ENCODE measurements at regions not wholly inside any gene's neighbourhood (a gene's known extent, or its start where the extent isn't known, plus 50 kb on each side); places are given as distances from the start of the nearest gene placed in this dataset.
A peak's percentile ranks its signal among the peaks of the same experiment; 100 is the strongest.

- peaks cover 0 to 13% (median 2%) of the 10 kb centered on the region in 4 experiments for H3K4me1 ChIP-seq (ENCODE audit: control extremely low read depth in 1 of 4, control insufficient read depth in 4 of 4, insufficient read depth in 4 of 4, low read length in 3 of 4)
- H3K4me3 ChIP-seq (ENCODE audit: control insufficient read depth in 1 of 7, extremely low read depth in 1 of 7, insufficient read depth in 4 of 7, low read depth in 2 of 7, low read length in 6 of 7) = no peak overlapping the region
- DNase-seq = peak; percentile 36 to 79 (median 72)
- no peaks in the 10 kb centered on the region for H3K36me3 ChIP-seq (ENCODE audit: control insufficient read depth in 4 of 4, insufficient read depth in 4 of 4, low read length in 3 of 4)
- no peaks in the 10 kb centered on the region for H3K9me3 ChIP-seq (ENCODE audit: control extremely low read depth in 1 of 5, control insufficient read depth in 4 of 5, insufficient read depth in 2 of 5, low read depth in 1 of 5, low read length in 4 of 5)
- POLR2A ChIA-PET = interaction anchor here (0.5 to 0.6 kb wide), 2 partner anchors 118 to 346 kb away, joined by 3 read pairs; no protein-coding TSS in a partner anchor
- no peaks in the 10 kb centered on the region for H3K27me3 ChIP-seq (replicated peaks in 2 of 5; ENCODE audit: control insufficient read depth in 4 of 5, insufficient read depth in 5 of 5, low read length in 4 of 5)
- H3K27ac ChIP-seq (ENCODE audit: insufficient read depth in 1 of 2, low read depth in 1 of 2, low read length in 2 of 2, poor library complexity in 1 of 2, severe bottlenecking in 2 of 2) = no peak overlapping the region
- WGBS (ENCODE audit: insufficient coverage) = 0% methylated on average over 3 of the region's 4 CpGs
- CTCF ChIA-PET = interaction anchor here (1.1 to 1.4 kb wide), 3 partner anchors 8 to 18 kb away, joined by 3 read pairs; no protein-coding TSS in a partner anchor
Measured at GRCh38 chr20:4568361-4568959, 117.8 kb upstream of the PRNP start.

DNA sequence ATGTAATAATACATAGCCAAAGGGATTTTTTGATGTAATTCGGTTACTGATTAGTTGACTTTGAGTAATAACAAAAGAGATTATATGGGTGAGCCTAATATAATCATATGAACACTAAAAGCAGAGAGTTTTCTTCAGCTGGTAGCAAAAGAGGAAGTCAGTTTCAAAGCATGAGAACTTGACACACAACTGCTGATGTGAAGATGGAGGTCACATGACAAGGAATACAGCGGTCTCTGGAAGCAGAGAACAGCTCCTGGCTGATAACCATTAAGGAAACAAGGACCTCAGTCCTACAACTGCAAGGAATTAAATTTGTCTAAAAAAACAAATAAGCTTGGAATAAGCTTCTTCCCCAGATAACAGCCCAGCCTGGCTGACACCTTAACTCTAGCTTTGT is 119.1 kb upstream of the PRNP start:
- no peak overlapping the region for H3K27ac ChIP-seq (ENCODE audit: insufficient read depth in 1 of 2, low read depth in 1 of 2, low read length in 2 of 2, poor library complexity in 1 of 2, severe bottlenecking in 2 of 2)
- H3K4me1 ChIP-seq (ENCODE audit: control extremely low read depth in 1 of 4, control insufficient read depth in 4 of 4, insufficient read depth in 4 of 4, low read length in 3 of 4) = peaks cover 0 to 11% (median 2%) of the 10 kb centered on the region in 4 experiments
- peak; percentile 18 to 61 (median 59) for DNase-seq
- ChIA-PET POLR2A (no interaction called here), CTCF (no interaction called here)
- H3K27me3 ChIP-seq (replicated peaks in 2 of 5; ENCODE audit: control insufficient read depth in 4 of 5, insufficient read depth in 5 of 5, low read length in 4 of 5) = no peaks in the 10 kb centered on the region
- no peaks in the 10 kb centered on the region for H3K9me3 ChIP-seq (ENCODE audit: control extremely low read depth in 1 of 5, control insufficient read depth in 4 of 5, insufficient read depth in 2 of 5, low read depth in 1 of 5, low read length in 4 of 5)
- no peak overlapping the region for H3K4me3 ChIP-seq (ENCODE audit: control insufficient read depth in 1 of 7, extremely low read depth in 1 of 7, insufficient read depth in 4 of 7, low read depth in 2 of 7, low read length in 6 of 7)
- WGBS (ENCODE audit: insufficient coverage) = 0% methylated on average over 1 of the region's 2 CpGs
- H3K36me3 ChIP-seq (ENCODE audit: control insufficient read depth in 4 of 4, insufficient read depth in 4 of 4, low read length in 3 of 4) = no peaks in the 10 kb centered on the region

DNA sequence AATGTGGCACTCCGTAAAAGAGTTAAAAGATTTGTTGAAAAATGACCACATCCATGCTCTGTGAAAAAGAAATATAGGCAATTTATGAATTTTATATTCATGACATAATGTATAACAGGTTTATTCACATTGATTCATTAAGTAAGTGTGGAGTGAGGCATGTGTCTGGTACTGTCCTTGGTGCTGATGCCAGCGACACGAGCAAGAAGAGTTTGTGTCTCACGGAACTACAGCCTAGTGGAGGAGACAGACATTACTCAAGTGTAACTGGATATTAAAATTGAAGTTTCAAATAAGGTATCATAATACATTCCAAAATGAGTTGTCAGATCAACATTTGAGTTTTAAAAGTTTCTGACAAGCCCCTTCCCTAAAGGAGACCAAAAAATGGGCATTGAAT is 122.7 kb upstream of the PRNP start:
- ChIA-PET POLR2A (no interaction called here), CTCF (no interaction called here)
- Histone ChIP-seq H3K4me1 (ENCODE audit: control extremely low read depth in 1 of 4, control insufficient read depth in 4 of 4, insufficient read depth in 4 of 4, low read length in 3 of 4) (peaks cover 0 to 11% (median 2%) of the 10 kb centered on the region in 4 experiments), H3K27me3 (replicated peaks in 2 of 5; ENCODE audit: control insufficient read depth in 4 of 5, insufficient read depth in 5 of 5, low read length in 4 of 5) (peaks cover 0 to 4% (median 0%) of the 10 kb centered on the region in 5 experiments), H3K4me3 (ENCODE audit: control insufficient read depth in 1 of 7, extremely low read depth in 1 of 7, insufficient read depth in 4 of 7, low read depth in 2 of 7, low read length in 6 of 7) (no peak overlapping the region), H3K9me3 (ENCODE audit: control extremely low read depth in 1 of 5, control insufficient read depth in 4 of 5, insufficient read depth in 2 of 5, low read depth in 1 of 5, low read length in 4 of 5) (peaks cover 0 to 2% (median 0%) of the 10 kb centered on the region in 5 experiments), H3K36me3 (ENCODE audit: control insufficient read depth in 4 of 4, insufficient read depth in 4 of 4, low read length in 3 of 4) (no peaks in the 10 kb centered on the region), H3K27ac (ENCODE audit: insufficient read depth in 1 of 2, low read depth in 1 of 2, low read length in 2 of 2, poor library complexity in 1 of 2, severe bottlenecking in 2 of 2) (no peak overlapping the region)
- DNase-seq = peak; percentile 64 to 90 (median 79)
- WGBS (ENCODE audit: insufficient coverage) = 34% methylated on average over 3 of the region's 4 CpGs

GRCh38 chr20:4563031-4563430 is 123.2 kb upstream of the PRNP start:
- CTCF ChIA-PET = interaction anchor here (0.8 kb wide), 1 partner anchor 39 kb away, joined by 3 read pairs; no protein-coding TSS in a partner anchor
- DNase-seq = no peak
- POLR2A ChIA-PET = no interaction called here

DNA sequence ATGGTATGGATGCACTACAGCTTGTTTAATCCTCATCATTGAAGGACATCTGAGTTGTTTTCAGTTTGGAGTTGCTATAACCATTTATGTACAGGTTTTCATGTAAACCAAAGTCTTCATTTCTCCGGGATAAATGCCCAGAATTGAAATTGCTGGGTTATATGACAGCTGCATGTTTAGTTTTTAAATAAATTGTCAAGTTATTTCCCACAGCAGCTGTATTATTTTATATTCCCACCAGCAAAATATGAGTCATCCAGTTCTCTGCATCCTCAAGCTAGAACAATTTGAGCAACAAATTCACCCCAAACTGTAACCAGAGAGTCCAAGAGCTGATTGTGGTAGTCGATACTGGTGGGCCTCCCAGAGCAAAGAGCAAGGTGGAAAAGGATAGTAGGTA is 125.6 kb upstream of the PRNP start:
- CTCF ChIA-PET = interaction anchor here (1.3 kb wide), 1 partner anchor 8 kb away, joined by 3 read pairs; no protein-coding TSS in a partner anchor

More at GRCh38 chr20:4563031-4563430, 123.2 kb upstream of the PRNP start:
- H3K27me3 ChIP-seq (replicated peaks in 2 of 5; ENCODE audit: control insufficient read depth in 4 of 5, insufficient read depth in 5 of 5, low read length in 4 of 5) = peaks cover 0 to 4% (median 0%) of the 10 kb centered on the region in 5 experiments
- H3K9me3 ChIP-seq (ENCODE audit: control extremely low read depth in 1 of 5, control insufficient read depth in 4 of 5, insufficient read depth in 2 of 5, low read depth in 1 of 5, low read length in 4 of 5) = peaks cover 0 to 4% (median 0%) of the 10 kb centered on the region in 5 experiments
- no peak overlapping the region for H3K4me3 ChIP-seq (ENCODE audit: control insufficient read depth in 1 of 7, extremely low read depth in 1 of 7, insufficient read depth in 4 of 7, low read depth in 2 of 7, low read length in 6 of 7)
- no peaks in the 10 kb centered on the region for H3K36me3 ChIP-seq (ENCODE audit: control insufficient read depth in 4 of 4, insufficient read depth in 4 of 4, low read length in 3 of 4)
- H3K4me1 ChIP-seq (ENCODE audit: control extremely low read depth in 1 of 4, control insufficient read depth in 4 of 4, insufficient read depth in 4 of 4, low read length in 3 of 4) = peaks cover 0 to 8% (median 0%) of the 10 kb centered on the region in 4 experiments
- no peak overlapping the region for H3K27ac ChIP-seq (ENCODE audit: insufficient read depth in 1 of 2, low read depth in 1 of 2, low read length in 2 of 2, poor library complexity in 1 of 2, severe bottlenecking in 2 of 2)

DNA sequence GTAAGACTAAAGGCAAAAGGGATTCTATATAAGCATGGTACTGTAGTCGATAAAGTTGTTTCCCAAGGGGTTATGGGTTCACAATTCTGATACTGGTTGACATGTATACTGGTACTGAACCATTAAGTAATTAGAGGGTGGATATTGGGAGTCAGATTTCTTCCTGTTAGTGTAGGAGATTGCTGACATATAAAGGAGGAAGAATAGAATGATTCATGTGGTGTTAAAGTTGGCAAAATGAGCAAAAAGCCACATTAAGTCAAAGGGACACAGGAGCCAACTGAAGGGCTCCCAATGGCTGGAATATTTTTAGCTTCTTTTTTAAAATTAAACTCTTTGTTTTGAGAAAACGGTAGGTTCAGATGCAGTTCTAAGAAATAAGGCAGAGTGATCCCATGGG is 126.3 kb upstream of the PRNP start:
- H3K4me3 ChIP-seq (ENCODE audit: control insufficient read depth in 1 of 7, extremely low read depth in 1 of 7, insufficient read depth in 4 of 7, low read depth in 2 of 7, low read length in 6 of 7) = no peak overlapping the region
- POLR2A ChIA-PET = no interaction called here

More for the DNA sequence above, 125.6 kb upstream of the PRNP start:
- Histone ChIP-seq H3K4me1 (ENCODE audit: control extremely low read depth in 1 of 4, control insufficient read depth in 4 of 4, insufficient read depth in 4 of 4, low read length in 3 of 4) (no peaks in the 10 kb centered on the region), H3K36me3 (ENCODE audit: control insufficient read depth in 4 of 4, insufficient read depth in 4 of 4, low read length in 3 of 4) (no peaks in the 10 kb centered on the region), H3K27me3 (replicated peaks in 2 of 5; ENCODE audit: control insufficient read depth in 4 of 5, insufficient read depth in 5 of 5, low read length in 4 of 5) (peaks cover 0 to 5% (median 0%) of the 10 kb centered on the region in 5 experiments), H3K4me3 (ENCODE audit: control insufficient read depth in 1 of 7, extremely low read depth in 1 of 7, insufficient read depth in 4 of 7, low read depth in 2 of 7, low read length in 6 of 7) (no peak overlapping the region), H3K9me3 (ENCODE audit: control extremely low read depth in 1 of 5, control insufficient read depth in 4 of 5, insufficient read depth in 2 of 5, low read depth in 1 of 5, low read length in 4 of 5) (peaks cover 0 to 5% (median 0%) of the 10 kb centered on the region in 5 experiments), H3K27ac (ENCODE audit: insufficient read depth in 1 of 2, low read depth in 1 of 2, low read length in 2 of 2, poor library complexity in 1 of 2, severe bottlenecking in 2 of 2) (no peak overlapping the region)
- no CpG with 5 or more reads among the region's 2 CpGs for WGBS (ENCODE audit: insufficient coverage)
- no peak for DNase-seq
- POLR2A ChIA-PET = no interaction called here

DNA sequence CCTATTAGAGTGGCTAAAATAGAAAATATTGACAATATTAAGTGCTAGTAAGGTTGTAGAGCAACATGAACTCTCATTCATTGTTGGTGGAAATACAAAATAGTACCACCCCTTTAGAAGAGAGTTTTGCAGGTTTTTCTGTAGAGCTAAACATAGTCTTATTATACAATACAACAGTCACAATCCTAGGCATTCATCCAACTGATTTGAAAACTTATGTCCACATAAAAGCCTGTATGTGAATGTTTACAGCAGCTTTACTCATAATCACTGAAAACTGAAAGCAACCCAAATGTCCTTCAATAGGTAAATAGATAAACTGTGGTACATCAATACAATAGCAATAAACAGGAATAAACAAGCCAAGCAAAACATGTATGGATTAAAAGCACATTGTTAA is 127.2 kb upstream of the PRNP start:
- peaks cover 0 to 8% (median 0%) of the 10 kb centered on the region in 5 experiments for H3K27me3 ChIP-seq (replicated peaks in 2 of 5; ENCODE audit: control insufficient read depth in 4 of 5, insufficient read depth in 5 of 5, low read length in 4 of 5)
- ChIA-PET POLR2A (no interaction called here), CTCF (no interaction called here)
- no peak overlapping the region for H3K4me3 ChIP-seq (ENCODE audit: control insufficient read depth in 1 of 7, extremely low read depth in 1 of 7, insufficient read depth in 4 of 7, low read depth in 2 of 7, low read length in 6 of 7)
- no peaks in the 10 kb centered on the region for H3K4me1 ChIP-seq (ENCODE audit: control extremely low read depth in 1 of 4, control insufficient read depth in 4 of 4, insufficient read depth in 4 of 4, low read length in 3 of 4)
- H3K36me3 ChIP-seq (ENCODE audit: control insufficient read depth in 4 of 4, insufficient read depth in 4 of 4, low read length in 3 of 4) = no peaks in the 10 kb centered on the region
- no peak for DNase-seq
- peaks cover 0 to 5% (median 0%) of the 10 kb centered on the region in 5 experiments for H3K9me3 ChIP-seq (ENCODE audit: control extremely low read depth in 1 of 5, control insufficient read depth in 4 of 5, insufficient read depth in 2 of 5, low read depth in 1 of 5, low read length in 4 of 5)
- H3K27ac ChIP-seq (ENCODE audit: insufficient read depth in 1 of 2, low read depth in 1 of 2, low read length in 2 of 2, poor library complexity in 1 of 2, severe bottlenecking in 2 of 2) = no peak overlapping the region

More for the DNA sequence above, 126.3 kb upstream of the PRNP start:
- Histone ChIP-seq H3K4me1 (ENCODE audit: control extremely low read depth in 1 of 4, control insufficient read depth in 4 of 4, insufficient read depth in 4 of 4, low read length in 3 of 4) (no peaks in the 10 kb centered on the region), H3K9me3 (ENCODE audit: control extremely low read depth in 1 of 5, control insufficient read depth in 4 of 5, insufficient read depth in 2 of 5, low read depth in 1 of 5, low read length in 4 of 5) (peaks cover 0 to 5% (median 0%) of the 10 kb centered on the region in 5 experiments), H3K36me3 (ENCODE audit: control insufficient read depth in 4 of 4, insufficient read depth in 4 of 4, low read length in 3 of 4) (no peaks in the 10 kb centered on the region), H3K27ac (ENCODE audit: insufficient read depth in 1 of 2, low read depth in 1 of 2, low read length in 2 of 2, poor library complexity in 1 of 2, severe bottlenecking in 2 of 2) (no peak overlapping the region), H3K27me3 (replicated peaks in 2 of 5; ENCODE audit: control insufficient read depth in 4 of 5, insufficient read depth in 5 of 5, low read length in 4 of 5) (peaks cover 0 to 5% (median 0%) of the 10 kb centered on the region in 5 experiments)
- CTCF ChIA-PET = interaction anchor here (1.3 kb wide), 1 partner anchor 9 kb away, joined by 3 read pairs; no protein-coding TSS in a partner anchor
- 96% methylated on average over 2 of the region's 2 CpGs for WGBS (ENCODE audit: insufficient coverage)
- DNase-seq = no peak

Measured in common myeloid progenitor, CD34-positive (primary cell).